CD14-positive monocyte (primary cell): ENCODE measurements at regions not wholly inside any gene's neighbourhood (a gene's known extent, or its start where the extent isn't known, plus 50 kb on each side); places are given as distances from the start of the nearest gene placed in this dataset.

ENCODE experiments used
- DNase-seq, 3 donors: peaks; one replicate each; pipeline ENCODE4 v3.0.0-alpha.2; 2011 to 2022
- H2AFZ ChIP-seq: 2 replicates; pipeline ENCODE4 v1.6.0; 2012; ENCODE audit warnings: mild to moderate bottlenecking, low read depth, low read length, inconsistent platforms; ENCODE audit not compliant: insufficient read depth, poor library complexity, severe bottlenecking
- H3K27ac ChIP-seq, 2 donors: 1 replicate in 1 of 2; 2 replicates in 1 of 2; pipeline ENCODE4 v1.5.1; 2012 to 2013; ENCODE audit warnings: low read length in 2 of 2, control low read depth in 1 of 2, inconsistent platforms in 1 of 2, low read depth in 1 of 2, mild to moderate bottlenecking in 1 of 2
- H3K27me3 ChIP-seq, 2 donors: one replicate each; pipeline versions ENCODE4 v1.6.0 to v1.6.1; 2011 to 2013; ENCODE audit warnings: low read length in 2 of 2; ENCODE audit not compliant: control insufficient read depth in 2 of 2, insufficient read depth in 2 of 2
- H3K36me3 ChIP-seq, 2 donors: replicated peaks in 1 of 2; 1 replicate in 1 of 2; 2 replicates in 1 of 2; pipeline versions ENCODE4 v1.5.1 to v1.6.1; 2012 to 2013; ENCODE audit warnings: low read length in 2 of 2, control low read depth in 1 of 2, inconsistent platforms in 1 of 2, mild to moderate bottlenecking in 1 of 2; ENCODE audit not compliant: insufficient read depth in 2 of 2, control insufficient read depth in 1 of 2
- H3K4me1 ChIP-seq, 2 donors: 1 replicate in 1 of 2; 2 replicates in 1 of 2; pipeline versions ENCODE4 v1.5.1 to v1.6.1; 2012 to 2013; ENCODE audit warnings: low read length in 2 of 2, control low read depth in 1 of 2, inconsistent platforms in 1 of 2, mild to moderate bottlenecking in 1 of 2, moderate library complexity in 1 of 2; ENCODE audit not compliant: insufficient read depth in 2 of 2, control insufficient read depth in 1 of 2
- H3K4me2 ChIP-seq: replicated peaks from 2 replicates; pipeline ENCODE3; 2012; ENCODE audit warnings: low read length, moderate library complexity, mild to moderate bottlenecking; ENCODE audit not compliant: poor library complexity, severe bottlenecking; ENCODE audit errors: extremely low read depth
- H3K4me3 ChIP-seq, 3 experiments: fragments of 200-600 bp in 1 of 3; sonication (generic) in 1 of 3; replicated peaks in 1 of 3; 1 replicate in 2 of 3; 2 replicates in 1 of 3; pipeline ENCODE4 v1.5.1; 2011 to 2013; ENCODE audit warnings: low read length in 3 of 3, mild to moderate bottlenecking in 3 of 3, control low read depth in 2 of 3, low read depth in 2 of 3, inconsistent platforms in 1 of 3, moderate library complexity in 1 of 3
- H3K79me2 ChIP-seq: 2 replicates; pipeline ENCODE4 v1.6.0; 2012; ENCODE audit warnings: mild to moderate bottlenecking, control low read depth, inconsistent platforms, low read length, moderate library complexity; ENCODE audit not compliant: insufficient read depth
- H3K9ac ChIP-seq: 2 replicates; pipeline ENCODE4 v1.6.0; 2017; ENCODE audit warnings: low read length, mild to moderate bottlenecking; ENCODE audit not compliant: insufficient read depth, poor library complexity, severe bottlenecking
- H3K9me3 ChIP-seq, 2 donors: replicated peaks in 1 of 2; 1 replicate in 1 of 2; 2 replicates in 1 of 2; pipeline versions ENCODE4 v1.5.1 to v1.6.1; 2012 to 2013; ENCODE audit warnings: low read length in 2 of 2, control low read depth in 1 of 2; ENCODE audit not compliant: control insufficient read depth in 1 of 2, insufficient read depth in 1 of 2
- H4K20me1 ChIP-seq: 2 replicates; pipeline ENCODE4 v1.6.0; 2012; ENCODE audit warnings: mild to moderate bottlenecking, low read length, control low read depth, moderate library complexity; ENCODE audit not compliant: insufficient read depth
- H3K27ac Mint-ChIP-seq, 7 donors: one replicate each; pipeline ENCODE4 v1.8.0; 2020; ENCODE audit warnings: mild to moderate bottlenecking in 7 of 7, mixed read lengths in 7 of 7, moderate library complexity in 6 of 7, inconsistent platforms in 2 of 7
- H3K27me3 Mint-ChIP-seq, 3 donors: one replicate each; pipeline ENCODE4 v1.8.0; 2021 to 2022; ENCODE audit warnings: low read depth in 3 of 3, mild to moderate bottlenecking in 3 of 3, mixed read lengths in 3 of 3, moderate library complexity in 3 of 3, inconsistent platforms in 1 of 3
- H3K36me3 Mint-ChIP-seq, 2 donors: one replicate each; pipeline ENCODE4 v1.8.0; 2020; ENCODE audit warnings: mixed read lengths in 2 of 2, inconsistent platforms in 1 of 2, mild to moderate bottlenecking in 1 of 2
- H3K4me1 Mint-ChIP-seq: one replicate; pipeline ENCODE4 v1.8.0; 2020; ENCODE audit warnings: mild to moderate bottlenecking, mixed read lengths
- H3K4me3 Mint-ChIP-seq, 2 donors: one replicate each; pipeline ENCODE4 v1.8.0; 2020; ENCODE audit warnings: mild to moderate bottlenecking in 2 of 2, mixed read lengths in 2 of 2, moderate library complexity in 1 of 2
- H3K9me3 Mint-ChIP-seq, 7 donors: one replicate each; pipeline ENCODE4 v1.8.0; 2020 to 2022; ENCODE audit warnings: mixed read lengths in 7 of 7, mild to moderate bottlenecking in 6 of 7, moderate library complexity in 6 of 7, inconsistent platforms in 2 of 7
- CTCF ChIP-seq: fragments of 200-600 bp; IDR thresholded peaks from one replicate; pipeline ENCODE4 v1.8.0; 2022; ENCODE audit warnings: antibody characterized with exemption, mild to moderate bottlenecking
- WGBS: methylation state at CpG from one replicate; pipeline ENCODE4 v1.1.5; 2013; ENCODE audit warnings: missing lambda C conversion rate; ENCODE audit not compliant: insufficient coverage; 5-methylcytosine and 5-hydroxymethylcytosine counted together
- intact Hi-C, 2 donors: fragments of 100-400 bp; cut with micrococcal nuclease; formaldehyde crosslinking; loops; one replicate each; pipeline versions ENCODE4 v1.15.0 to v1.15.1; 2023

GRCh38 chr5:105554568-105555169, 1992.1 kb upstream of the NUDT12 start:
- no peaks in the 10 kb centered on the region for H3K27me3 ChIP-seq
- H3K36me3 ChIP-seq: no peaks in the 10 kb centered on the region
- no peak overlapping the region for H3K9ac ChIP-seq
- intact Hi-C loops: no loop called here
- H3K36me3 Mint-ChIP-seq: no peaks in the 10 kb centered on the region
- DNase-seq: no peak
- no peak overlapping the region for H3K4me3 ChIP-seq
- H4K20me1 ChIP-seq: no peaks in the 10 kb centered on the region
- H3K9me3 ChIP-seq: peaks cover 0 to 6% of the 10 kb centered on the region in 2 donors
- WGBS: no CpG with 5 or more reads among the region's 4 CpGs
- no peaks in the 10 kb centered on the region for H3K79me2 ChIP-seq
- no peaks in the 10 kb centered on the region for H3K4me1 ChIP-seq
- H2AFZ ChIP-seq: no peak overlapping the region
- peaks cover 0 to 11% (median 2%) of the 10 kb centered on the region in 7 donors for H3K9me3 Mint-ChIP-seq
- no peak for TF ChIP-seq CTCF
- H3K27ac ChIP-seq: no peak overlapping the region
- no peaks in the 10 kb centered on the region for H3K4me1 Mint-ChIP-seq
- H3K4me2 ChIP-seq: no peak overlapping the region
- no peaks in the 10 kb centered on the region for H3K27me3 Mint-ChIP-seq
- no peak overlapping the region for H3K4me3 Mint-ChIP-seq
- H3K27ac Mint-ChIP-seq: no peak overlapping the region

GRCh38 chr5:105544300-105544699, 1981.7 kb upstream of the NUDT12 start:
- no CpG with 5 or more reads among the region's 1 CpG for WGBS
- no peaks in the 10 kb centered on the region for H3K36me3 Mint-ChIP-seq
- no peak overlapping the region for H3K4me3 Mint-ChIP-seq

More at GRCh38 chr5:105544300-105544699, 1981.7 kb upstream of the NUDT12 start:
- Histone ChIP-seq H3K4me2 (no peak overlapping the region), H3K4me1 (no peaks in the 10 kb centered on the region), H3K9me3 (peaks cover 4 to 5% of the 10 kb centered on the region in 2 donors), H3K27me3 (no peaks in the 10 kb centered on the region), H3K27ac (no peak overlapping the region), H3K9ac (no peak overlapping the region), H4K20me1 (no peaks in the 10 kb centered on the region), H2AFZ (no peak overlapping the region), H3K79me2 (no peaks in the 10 kb centered on the region), H3K36me3 (no peaks in the 10 kb centered on the region), H3K4me3 (no peak overlapping the region)
- no peak for DNase-seq
- TF ChIP-seq CTCF: no peak
- intact Hi-C loops: no loop called here
- no peaks in the 10 kb centered on the region for H3K27me3 Mint-ChIP-seq
- H3K4me1 Mint-ChIP-seq: no peaks in the 10 kb centered on the region
- peaks cover 0 to 7% (median 2%) of the 10 kb centered on the region in 7 donors for H3K9me3 Mint-ChIP-seq
- H3K27ac Mint-ChIP-seq: no peak overlapping the region
